ENCODE measurements at regions not wholly inside any gene's neighbourhood (a gene's known extent, or its start where the extent isn't known, plus 50 kb on each side); places are given as distances from the start of the nearest gene placed in this dataset.
A peak's percentile ranks its signal among the peaks of the same experiment; 100 is the strongest.

DNA sequence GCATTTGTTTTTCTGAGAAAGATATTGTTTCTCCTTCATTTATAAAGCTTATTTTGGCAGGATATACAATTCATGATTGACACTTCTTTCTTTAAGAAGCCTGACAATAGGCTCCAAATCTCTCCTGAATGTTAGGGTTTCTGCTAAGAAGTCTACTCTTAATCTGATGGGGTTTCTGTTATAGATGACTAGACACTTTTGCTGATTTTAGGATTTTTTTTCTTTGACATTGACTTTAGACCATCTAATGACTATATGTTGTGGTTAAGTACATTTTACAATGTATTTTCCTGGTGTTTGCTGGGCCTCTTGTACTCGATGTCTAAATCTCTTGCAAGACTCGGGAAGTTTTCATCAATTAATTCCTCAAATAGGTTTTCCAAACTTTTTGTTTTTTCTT lies 321.8 kb upstream of the SMIM30 start:
- no peak for DNase-seq (ENCODE audit: low read depth in 1 of 2, low spot score in 1 of 2)
- in situ Hi-C loops (cut with HindIII; ENCODE audit: low pct_unique_long_range_greater_than_20kb, low sequenced_read_pairs) = no loop called here
- no peak for TF ChIP-seq JUND (IDR thresholded peaks at IDR 0.05; ENCODE audit: low read depth)

DNA sequence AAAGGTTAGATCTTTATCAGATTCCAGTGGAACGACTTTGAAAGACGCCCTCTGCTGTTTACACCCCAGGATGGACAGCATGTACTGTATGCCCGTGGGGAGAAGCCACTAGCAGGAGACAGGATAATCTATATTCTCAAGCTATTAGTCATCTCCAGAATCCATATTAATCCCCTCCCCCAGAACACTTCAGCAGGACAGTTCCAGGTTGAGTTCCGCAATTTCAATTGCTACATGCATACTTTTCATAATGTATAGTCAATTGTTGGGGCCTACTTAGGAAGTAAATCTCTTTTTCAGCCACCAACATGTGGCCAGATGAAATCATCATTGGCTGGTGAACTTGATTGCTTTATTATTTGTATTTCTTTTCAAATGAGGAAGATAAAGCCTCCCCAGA lies 313.1 kb upstream of the SMIM30 start:
- in situ Hi-C loops (cut with HindIII; ENCODE audit: low pct_unique_long_range_greater_than_20kb, low sequenced_read_pairs) = no loop called here
- no peak for DNase-seq (ENCODE audit: low read depth in 1 of 2, low spot score in 1 of 2)
- TF ChIP-seq JUND (IDR thresholded peaks at IDR 0.05; ENCODE audit: low read depth) = no peak

GRCh38 chr7:113424185-113424817 lies 305.9 kb upstream of the SMIM30 start:
- no peak for TF ChIP-seq JUND (IDR thresholded peaks at IDR 0.05; ENCODE audit: low read depth)
- no peak for DNase-seq (ENCODE audit: low read depth in 1 of 2, low spot score in 1 of 2)
- in situ Hi-C loops (cut with HindIII; ENCODE audit: low pct_unique_long_range_greater_than_20kb, low sequenced_read_pairs) = no loop called here

DNA sequence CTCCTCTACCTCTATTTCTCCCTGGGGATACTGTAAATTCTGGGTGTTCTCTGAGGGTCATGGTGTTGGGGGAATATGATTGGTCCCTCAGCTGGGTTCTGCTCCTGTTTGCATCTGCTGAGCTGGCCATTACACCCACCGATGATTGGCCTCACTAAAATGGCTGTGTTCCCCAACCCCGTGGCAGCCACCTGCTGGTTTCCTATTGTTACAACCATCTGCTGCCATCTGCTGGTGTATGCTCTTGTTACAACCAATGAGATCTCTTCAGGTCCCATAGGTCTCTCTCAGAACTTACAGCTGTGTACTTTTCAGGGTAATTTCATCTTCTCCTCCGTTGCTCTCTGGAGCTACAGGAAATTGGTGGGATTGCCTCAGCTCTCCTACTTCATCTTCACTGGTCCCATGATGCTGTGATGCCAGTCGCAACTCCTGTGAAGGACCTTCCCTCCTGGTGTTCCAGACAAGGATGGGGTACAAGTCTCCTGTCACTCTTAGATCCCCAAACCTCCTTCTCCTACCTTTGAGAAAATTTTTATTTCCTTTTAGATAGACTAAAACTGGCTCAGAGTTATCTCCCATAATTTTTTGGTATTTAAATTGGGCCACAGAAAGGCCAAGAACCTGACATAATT lies 303.5 kb upstream of the SMIM30 start:
- DNase-seq (ENCODE audit: low read depth in 1 of 2, low spot score in 1 of 2) = peak; percentile 13 to 85
- in situ Hi-C loops (cut with HindIII; ENCODE audit: low pct_unique_long_range_greater_than_20kb, low sequenced_read_pairs) = no loop called here
- no peak for TF ChIP-seq JUND (IDR thresholded peaks at IDR 0.05; ENCODE audit: low read depth)

DNA sequence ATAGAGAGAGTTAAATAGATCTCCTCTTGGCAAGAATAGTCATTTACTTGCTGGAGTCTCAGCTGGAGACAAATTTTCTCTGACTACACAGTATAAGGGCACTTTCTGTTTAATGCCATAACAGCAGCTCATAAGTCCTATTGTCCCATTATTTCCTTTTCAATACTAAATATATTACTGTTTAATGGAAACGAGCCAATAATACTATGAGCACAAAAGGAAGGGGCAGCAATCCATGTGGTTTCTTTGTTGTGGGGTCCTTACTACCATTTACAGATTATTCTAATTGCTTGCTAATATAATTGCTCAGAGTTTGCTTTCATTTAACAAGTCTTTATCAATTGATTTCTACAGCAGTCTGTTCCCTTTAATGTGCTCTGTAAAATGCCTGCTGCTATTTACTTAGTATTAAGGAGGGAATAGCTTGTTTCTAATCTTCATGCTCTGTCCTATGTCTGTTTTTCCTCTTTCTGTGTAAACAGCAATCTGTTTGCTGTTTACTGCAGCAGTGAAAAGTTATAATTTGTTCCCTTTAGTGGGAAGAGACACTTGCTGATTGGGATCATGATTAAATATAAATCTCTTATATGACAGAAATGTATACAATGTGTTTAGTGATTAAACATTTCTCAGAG lies 296.2 kb upstream of the SMIM30 start:
- in situ Hi-C loops (cut with HindIII; ENCODE audit: low pct_unique_long_range_greater_than_20kb, low sequenced_read_pairs) = no loop called here
- no peak for DNase-seq (ENCODE audit: low read depth in 1 of 2, low spot score in 1 of 2)
- TF ChIP-seq JUND (IDR thresholded peaks at IDR 0.05; ENCODE audit: low read depth) = no peak

DNA sequence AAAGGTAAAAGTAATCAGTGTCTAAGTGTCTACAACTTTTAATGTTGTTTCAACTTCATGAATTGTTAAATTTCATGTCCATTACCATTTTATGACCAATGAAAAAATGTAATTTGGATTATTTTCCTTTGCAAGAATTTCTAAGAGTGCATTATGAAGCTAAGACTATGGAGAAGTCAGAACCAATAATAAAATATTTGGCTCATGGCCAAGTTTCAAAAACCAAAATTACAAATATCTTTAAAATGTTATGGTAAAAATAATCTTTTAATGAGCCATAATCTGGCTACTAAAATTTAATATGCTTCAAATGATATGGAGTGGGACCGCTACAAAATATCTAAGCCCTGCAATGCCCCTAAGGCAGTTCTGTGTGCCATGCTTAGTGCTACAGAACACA lies 294.1 kb upstream of the SMIM30 start:
- in situ Hi-C loops (cut with HindIII; ENCODE audit: low pct_unique_long_range_greater_than_20kb, low sequenced_read_pairs) = no loop called here
- no peak for TF ChIP-seq JUND (IDR thresholded peaks at IDR 0.05; ENCODE audit: low read depth)
- no peak for DNase-seq (ENCODE audit: low read depth in 1 of 2, low spot score in 1 of 2)

DNA sequence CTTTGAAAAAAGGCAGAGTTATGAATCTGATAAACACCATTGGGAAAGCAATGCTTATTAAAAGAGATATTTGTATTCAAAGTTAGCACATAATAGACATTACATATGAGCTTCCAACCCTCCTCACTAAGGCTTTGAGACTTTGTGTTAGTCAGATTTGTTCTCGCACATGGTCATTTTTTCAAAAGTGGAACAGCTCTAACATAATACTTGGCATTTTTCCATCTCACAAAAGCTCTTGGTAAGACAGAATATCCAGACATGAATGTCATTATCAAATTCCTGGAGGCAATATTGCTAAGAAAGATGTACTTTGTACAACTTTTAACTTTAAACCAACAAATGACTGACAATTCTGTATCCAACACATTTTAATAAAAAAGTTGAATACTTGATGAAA lies 292.4 kb upstream of the SMIM30 start:
- in situ Hi-C loops (cut with HindIII; ENCODE audit: low pct_unique_long_range_greater_than_20kb, low sequenced_read_pairs) = no loop called here
- DNase-seq (ENCODE audit: low read depth in 1 of 2, low spot score in 1 of 2) = no peak
- TF ChIP-seq JUND (IDR thresholded peaks at IDR 0.05; ENCODE audit: low read depth) = no peak

DNA sequence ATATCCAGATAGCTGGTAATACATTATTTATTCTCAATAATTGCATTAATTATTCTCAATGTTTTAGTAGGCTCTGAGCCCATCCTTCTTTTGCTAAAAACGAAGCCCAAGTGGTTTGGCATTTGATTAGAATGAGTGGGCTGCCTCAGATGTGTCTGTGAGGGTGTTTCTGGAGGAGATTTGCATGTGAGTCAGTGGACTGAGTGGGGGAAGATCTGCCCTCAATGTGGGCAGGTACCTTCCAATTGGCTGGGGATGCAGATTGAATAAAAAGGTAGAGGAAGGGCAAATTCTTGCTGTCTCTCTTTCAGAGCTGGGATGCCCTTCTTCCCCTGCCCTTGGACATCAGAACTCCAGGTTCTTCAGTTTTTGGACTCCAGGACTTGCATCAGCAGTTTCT lies 290.6 kb upstream of the SMIM30 start:
- TF ChIP-seq JUND (IDR thresholded peaks at IDR 0.05; ENCODE audit: low read depth) = no peak
- in situ Hi-C loops (cut with HindIII; ENCODE audit: low pct_unique_long_range_greater_than_20kb, low sequenced_read_pairs) = no loop called here

DNA sequence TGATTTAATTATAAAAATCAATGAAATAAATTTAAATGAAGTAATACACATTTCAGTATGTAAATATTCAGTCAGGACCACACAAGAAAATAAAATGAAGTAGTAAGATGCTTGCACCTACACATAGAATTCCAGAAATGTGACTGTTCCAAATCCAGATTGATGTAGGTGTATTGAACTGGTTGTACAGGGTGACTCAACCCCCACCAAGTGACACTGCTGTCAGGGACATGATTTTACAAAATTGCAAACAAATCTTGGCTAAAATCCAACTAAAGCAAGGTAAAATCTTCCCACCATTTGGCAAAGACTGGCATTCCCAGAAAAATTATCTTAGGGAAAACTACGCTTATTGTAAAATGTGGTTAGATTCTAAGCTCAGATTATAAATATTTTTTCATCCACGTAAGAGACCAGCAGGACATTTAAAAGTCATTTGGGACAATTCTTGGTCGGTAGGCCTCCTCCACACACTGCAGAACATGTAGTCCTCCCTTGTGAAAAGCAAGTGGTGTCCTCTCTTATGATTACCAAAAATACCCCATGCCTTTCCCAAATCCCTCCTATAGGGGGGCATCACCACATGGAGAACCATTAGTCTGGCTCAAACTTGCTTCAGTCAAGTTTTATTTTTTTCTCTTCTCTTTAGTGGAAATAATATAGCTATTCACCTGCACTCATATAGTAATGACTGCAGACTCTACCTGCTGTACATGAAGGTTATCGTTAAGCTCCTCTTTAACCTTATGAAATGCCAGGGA lies 287.1 kb upstream of the SMIM30 start:
- DNase-seq (ENCODE audit: low read depth in 1 of 2, low spot score in 1 of 2) = no peak
- no peak for TF ChIP-seq JUND (IDR thresholded peaks at IDR 0.05; ENCODE audit: low read depth)
- in situ Hi-C loops (cut with HindIII; ENCODE audit: low pct_unique_long_range_greater_than_20kb, low sequenced_read_pairs) = no loop called here

More for the DNA sequence above, 290.6 kb upstream of the SMIM30 start:
- no peak for DNase-seq (ENCODE audit: low read depth in 1 of 2, low spot score in 1 of 2)

- in situ Hi-C loops (cut with HindIII; ENCODE audit: low pct_unique_long_range_greater_than_20kb, low sequenced_read_pairs) = no loop called here
- DNase-seq (ENCODE audit: low read depth in 1 of 2, low spot score in 1 of 2) = peak in 1 of 2 experiments; percentile 45
- TF ChIP-seq JUND (IDR thresholded peaks at IDR 0.05; ENCODE audit: low read depth) = no peak
These were observed 285.9 kb upstream of the SMIM30 start for GRCh38 chr7:113404245-113404644.

GRCh38 chr7:113402482-113402881 lies 284.1 kb upstream of the SMIM30 start:
- in situ Hi-C loops (cut with HindIII; ENCODE audit: low pct_unique_long_range_greater_than_20kb, low sequenced_read_pairs) = no loop called here
- TF ChIP-seq JUND (IDR thresholded peaks at IDR 0.05; ENCODE audit: low read depth) = no peak
- DNase-seq (ENCODE audit: low read depth in 1 of 2, low spot score in 1 of 2) = no peak

GRCh38 chr7:113402005-113402404 lies 283.7 kb upstream of the SMIM30 start:
- DNase-seq (ENCODE audit: low read depth in 1 of 2, low spot score in 1 of 2) = no peak
- no peak for TF ChIP-seq JUND (IDR thresholded peaks at IDR 0.05; ENCODE audit: low read depth)
- in situ Hi-C loops (cut with HindIII; ENCODE audit: low pct_unique_long_range_greater_than_20kb, low sequenced_read_pairs) = no loop called here

- DNase-seq (ENCODE audit: low read depth in 1 of 2, low spot score in 1 of 2) = peak in 1 of 2 experiments; percentile 10
- in situ Hi-C loops (cut with HindIII; ENCODE audit: low pct_unique_long_range_greater_than_20kb, low sequenced_read_pairs) = no loop called here
- no peak for TF ChIP-seq JUND (IDR thresholded peaks at IDR 0.05; ENCODE audit: low read depth)
These were observed 276.5 kb upstream of the SMIM30 start for GRCh38 chr7:113394856-113395255.
